ENCODE measurements at regions not wholly inside any gene's neighbourhood (a gene's known extent, or its start where the extent isn't known, plus 50 kb on each side); places are given as distances from the start of the nearest gene placed in this dataset.

- no peak overlapping the region for H3K4me3 ChIP-seq (ENCODE audit: low read length)
- no peaks in the 10 kb centered on the region for H3K27me3 ChIP-seq (ENCODE audit: insufficient read depth, low read length)
- no peak overlapping the region for H3K9ac ChIP-seq (ENCODE audit: low read depth, low read length)
- no peaks in the 10 kb centered on the region for H3K9me3 ChIP-seq (ENCODE audit: insufficient read depth, low read depth, low read length)
- peaks cover 16% of the 10 kb centered on the region for H3K4me1 ChIP-seq (ENCODE audit: insufficient read depth, low read length)
- no peaks in the 10 kb centered on the region for H3K36me3 ChIP-seq (ENCODE audit: insufficient read depth, low read depth, low read length)
- no peak overlapping the region for H3K27ac ChIP-seq (ENCODE audit: low read length)
Measured at GRCh38 chr6:100176311-100176950, 182.4 kb upstream of the MCHR2 start.

- H3K27ac ChIP-seq (ENCODE audit: low read length), result no peak overlapping the region
- H3K27me3 ChIP-seq (ENCODE audit: insufficient read depth, low read length), result no peaks in the 10 kb centered on the region
- no peak overlapping the region for H3K4me3 ChIP-seq (ENCODE audit: low read length)
- H3K36me3 ChIP-seq (ENCODE audit: insufficient read depth, low read depth, low read length), result no peaks in the 10 kb centered on the region
- H3K4me1 ChIP-seq (ENCODE audit: insufficient read depth, low read length), result peaks cover 16% of the 10 kb centered on the region
- H3K9me3 ChIP-seq (ENCODE audit: insufficient read depth, low read depth, low read length), result no peaks in the 10 kb centered on the region
- H3K9ac ChIP-seq (ENCODE audit: low read depth, low read length), result no peak overlapping the region
Measured at GRCh38 chr6:100175814-100176310, 181.8 kb upstream of the MCHR2 start.

GRCh38 chr6:100173211-100173610 lies 179.2 kb upstream of the MCHR2 start:
- Histone ChIP-seq H3K4me1 (ENCODE audit: insufficient read depth, low read length) (peaks cover 31% of the 10 kb centered on the region), H3K36me3 (ENCODE audit: insufficient read depth, low read depth, low read length) (no peaks in the 10 kb centered on the region), H3K27me3 (ENCODE audit: insufficient read depth, low read length) (peaks cover 20% of the 10 kb centered on the region; the same call in 1 of the 2 replicates), H3K27ac (ENCODE audit: low read length) (no peak overlapping the region), H3K9ac (ENCODE audit: low read depth, low read length) (no peak overlapping the region), H3K4me3 (ENCODE audit: low read length) (no peak overlapping the region), H3K9me3 (ENCODE audit: insufficient read depth, low read depth, low read length) (no peaks in the 10 kb centered on the region)

GRCh38 chr6:100172322-100172713 lies 178.3 kb upstream of the MCHR2 start:
- H3K27me3 ChIP-seq (ENCODE audit: insufficient read depth, low read length), result peaks cover 24% of the 10 kb centered on the region; the same call in 1 of the 2 replicates
- no peak overlapping the region for H3K27ac ChIP-seq (ENCODE audit: low read length)
- H3K4me1 ChIP-seq (ENCODE audit: insufficient read depth, low read length), result peaks cover 37% of the 10 kb centered on the region
- no peak overlapping the region for H3K9ac ChIP-seq (ENCODE audit: low read depth, low read length)
- H3K36me3 ChIP-seq (ENCODE audit: insufficient read depth, low read depth, low read length), result no peaks in the 10 kb centered on the region
- no peak overlapping the region for H3K4me3 ChIP-seq (ENCODE audit: low read length)
- no peaks in the 10 kb centered on the region for H3K9me3 ChIP-seq (ENCODE audit: insufficient read depth, low read depth, low read length)

- no peaks in the 10 kb centered on the region for H3K9me3 ChIP-seq (ENCODE audit: insufficient read depth, low read depth, low read length)
- H3K27me3 ChIP-seq (ENCODE audit: insufficient read depth, low read length), result peaks cover 28% of the 10 kb centered on the region; the same call in 1 of the 2 replicates
- no peak overlapping the region for H3K9ac ChIP-seq (ENCODE audit: low read depth, low read length)
- H3K27ac ChIP-seq (ENCODE audit: low read length), result no peak overlapping the region
- H3K4me1 ChIP-seq (ENCODE audit: insufficient read depth, low read length), result peaks cover 41% of the 10 kb centered on the region
- no peaks in the 10 kb centered on the region for H3K36me3 ChIP-seq (ENCODE audit: insufficient read depth, low read depth, low read length)
- no peak overlapping the region for H3K4me3 ChIP-seq (ENCODE audit: low read length)
Measured at GRCh38 chr6:100171533-100172321, 177.7 kb upstream of the MCHR2 start.

GRCh38 chr6:100168148-100168547 lies 174.1 kb upstream of the MCHR2 start:
- no peak overlapping the region for H3K27ac ChIP-seq (ENCODE audit: low read length)
- no peak overlapping the region for H3K9ac ChIP-seq (ENCODE audit: low read depth, low read length)
- peaks cover 32% of the 10 kb centered on the region; the same call in 1 of the 2 replicates for H3K27me3 ChIP-seq (ENCODE audit: insufficient read depth, low read length)
- H3K4me3 ChIP-seq (ENCODE audit: low read length), result peak overlapping the region; percentile 43
- no peaks in the 10 kb centered on the region for H3K9me3 ChIP-seq (ENCODE audit: insufficient read depth, low read depth, low read length)
- no peaks in the 10 kb centered on the region for H3K36me3 ChIP-seq (ENCODE audit: insufficient read depth, low read depth, low read length)
- H3K4me1 ChIP-seq (ENCODE audit: insufficient read depth, low read length), result peaks cover 49% of the 10 kb centered on the region

- no peak overlapping the region for H3K27ac ChIP-seq (ENCODE audit: low read length)
- H3K4me3 ChIP-seq (ENCODE audit: low read length), result peak overlapping the region; percentile 43
- H3K9ac ChIP-seq (ENCODE audit: low read depth, low read length), result no peak overlapping the region
- H3K9me3 ChIP-seq (ENCODE audit: insufficient read depth, low read depth, low read length), result no peaks in the 10 kb centered on the region
- peaks cover 32% of the 10 kb centered on the region; the same call in 1 of the 2 replicates for H3K27me3 ChIP-seq (ENCODE audit: insufficient read depth, low read length)
- peaks cover 50% of the 10 kb centered on the region for H3K4me1 ChIP-seq (ENCODE audit: insufficient read depth, low read length)
- H3K36me3 ChIP-seq (ENCODE audit: insufficient read depth, low read depth, low read length), result no peaks in the 10 kb centered on the region
Measured at GRCh38 chr6:100167585-100167984, 173.6 kb upstream of the MCHR2 start.

- no peak overlapping the region for H3K27ac ChIP-seq (ENCODE audit: low read length)
- H3K36me3 ChIP-seq (ENCODE audit: insufficient read depth, low read depth, low read length), result no peaks in the 10 kb centered on the region
- peaks cover 49% of the 10 kb centered on the region for H3K4me1 ChIP-seq (ENCODE audit: insufficient read depth, low read length)
- no peak overlapping the region for H3K4me3 ChIP-seq (ENCODE audit: low read length)
- no peaks in the 10 kb centered on the region for H3K9me3 ChIP-seq (ENCODE audit: insufficient read depth, low read depth, low read length)
- H3K9ac ChIP-seq (ENCODE audit: low read depth, low read length), result no peak overlapping the region
- peaks cover 32% of the 10 kb centered on the region; the same call in 1 of the 2 replicates for H3K27me3 ChIP-seq (ENCODE audit: insufficient read depth, low read length)
Measured at GRCh38 chr6:100166956-100167355, 172.9 kb upstream of the MCHR2 start.

- peaks cover 32% of the 10 kb centered on the region; the same call in 1 of the 2 replicates for H3K27me3 ChIP-seq (ENCODE audit: insufficient read depth, low read length)
- no peak overlapping the region for H3K4me3 ChIP-seq (ENCODE audit: low read length)
- H3K36me3 ChIP-seq (ENCODE audit: insufficient read depth, low read depth, low read length), result no peaks in the 10 kb centered on the region
- peaks cover 51% of the 10 kb centered on the region for H3K4me1 ChIP-seq (ENCODE audit: insufficient read depth, low read length)
- no peaks in the 10 kb centered on the region for H3K9me3 ChIP-seq (ENCODE audit: insufficient read depth, low read depth, low read length)
- H3K9ac ChIP-seq (ENCODE audit: low read depth, low read length), result no peak overlapping the region
- H3K27ac ChIP-seq (ENCODE audit: low read length), result no peak overlapping the region
Measured at GRCh38 chr6:100165442-100165841, 171.4 kb upstream of the MCHR2 start.

GRCh38 chr6:100163035-100163434 lies 169.0 kb upstream of the MCHR2 start:
- peaks cover 10% of the 10 kb centered on the region; the same call in 1 of the 2 replicates for H3K27me3 ChIP-seq (ENCODE audit: insufficient read depth, low read length)
- no peak overlapping the region for H3K27ac ChIP-seq (ENCODE audit: low read length)
- H3K4me3 ChIP-seq (ENCODE audit: low read length), result peak overlapping the region; percentile 45; the same call in 1 of the 2 replicates
- no peak overlapping the region for H3K9ac ChIP-seq (ENCODE audit: low read depth, low read length)
- no peaks in the 10 kb centered on the region for H3K36me3 ChIP-seq (ENCODE audit: insufficient read depth, low read depth, low read length)
- no peaks in the 10 kb centered on the region for H3K9me3 ChIP-seq (ENCODE audit: insufficient read depth, low read depth, low read length)
- H3K4me1 ChIP-seq (ENCODE audit: insufficient read depth, low read length), result peaks cover 38% of the 10 kb centered on the region

- Histone ChIP-seq H3K9ac (ENCODE audit: low read depth, low read length) (no peak overlapping the region), H3K27me3 (ENCODE audit: insufficient read depth, low read length) (peaks cover 5% of the 10 kb centered on the region; the same call in 1 of the 2 replicates), H3K36me3 (ENCODE audit: insufficient read depth, low read depth, low read length) (no peaks in the 10 kb centered on the region), H3K4me3 (ENCODE audit: low read length) (no peak overlapping the region), H3K4me1 (ENCODE audit: insufficient read depth, low read length) (peaks cover 29% of the 10 kb centered on the region), H3K9me3 (ENCODE audit: insufficient read depth, low read depth, low read length) (no peaks in the 10 kb centered on the region), H3K27ac (ENCODE audit: low read length) (no peak overlapping the region)
Measured at GRCh38 chr6:100161782-100162365, 167.9 kb upstream of the MCHR2 start.
